ENCODE measurements at regions not wholly inside any gene's neighbourhood (a gene's known extent, or its start where the extent isn't known, plus 50 kb on each side); places are given as distances from the start of the nearest gene placed in this dataset.

GRCh38 chr2:59888706-59889105 lies 664.7 kb downstream of the BCL11A start:
- DNase-seq (ENCODE audit: extremely low read depth, low read depth) = no peak
- no peak for TF ChIP-seq CTCF (IDR thresholded peaks at IDR 0.05; ENCODE audit: low read depth, low read length)

GRCh38 chr2:59888015-59888414 lies 665.4 kb downstream of the BCL11A start:
- DNase-seq (ENCODE audit: extremely low read depth, low read depth) = no peak
- TF ChIP-seq CTCF (IDR thresholded peaks at IDR 0.05; ENCODE audit: low read depth, low read length) = no peak

- no peak for DNase-seq (ENCODE audit: extremely low read depth, low read depth)
- no peak for TF ChIP-seq CTCF (IDR thresholded peaks at IDR 0.05; ENCODE audit: low read depth, low read length)
Observed at GRCh38 chr2:59887366-59887765, 666.1 kb downstream of the BCL11A start.

- no peak for TF ChIP-seq CTCF (IDR thresholded peaks at IDR 0.05; ENCODE audit: low read depth, low read length)
- DNase-seq (ENCODE audit: extremely low read depth, low read depth) = no peak
Observed at GRCh38 chr2:59886759-59887158, 666.7 kb downstream of the BCL11A start.

DNA sequence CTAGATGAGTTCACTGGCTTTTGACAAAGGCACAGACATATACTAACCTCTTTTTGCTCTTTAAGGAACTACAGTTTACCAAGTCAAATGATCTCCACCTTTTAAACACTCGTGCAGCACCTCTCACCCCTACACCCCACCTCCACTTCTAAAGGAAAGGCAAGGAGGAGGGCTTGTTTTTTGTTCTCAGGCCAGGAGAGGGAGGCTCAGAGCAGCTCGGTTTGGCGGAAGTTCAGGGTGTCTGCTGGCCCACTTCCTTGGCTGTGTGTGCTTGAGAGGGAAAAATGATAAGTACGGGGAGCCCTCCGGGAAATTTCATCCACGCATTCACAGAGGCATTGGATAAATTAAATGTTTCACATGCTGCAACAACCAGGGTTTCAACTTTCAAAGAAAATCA lies 667.9 kb downstream of the BCL11A start:
- DNase-seq (ENCODE audit: extremely low read depth, low read depth) = no peak
- no peak for TF ChIP-seq CTCF (IDR thresholded peaks at IDR 0.05; ENCODE audit: low read depth, low read length)

DNA sequence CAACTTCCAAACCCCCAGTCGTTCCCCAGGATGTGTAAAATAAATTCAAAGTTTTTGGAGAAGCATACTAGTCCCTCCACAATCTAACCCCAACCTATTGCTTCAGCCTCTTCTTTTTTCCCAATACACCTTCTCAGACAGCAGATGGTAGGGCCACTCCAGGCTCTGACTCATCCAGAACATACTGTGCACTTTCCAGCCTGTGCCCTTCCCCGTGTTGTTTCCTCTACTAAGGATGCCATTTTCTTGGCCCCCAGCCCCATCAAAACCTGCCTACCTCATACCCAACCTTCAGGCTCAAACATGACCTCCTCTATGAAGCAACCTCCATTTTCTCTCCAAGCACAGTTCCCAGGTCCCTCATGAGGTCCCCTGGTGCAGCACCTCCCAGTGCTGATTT lies 669.3 kb downstream of the BCL11A start:
- TF ChIP-seq CTCF (IDR thresholded peaks at IDR 0.05; ENCODE audit: low read depth, low read length) = no peak

GRCh38 chr2:59882822-59883221 lies 670.6 kb downstream of the BCL11A start:
- no peak for DNase-seq (ENCODE audit: extremely low read depth, low read depth)
- TF ChIP-seq CTCF (IDR thresholded peaks at IDR 0.05; ENCODE audit: low read depth, low read length) = no peak

More for the DNA sequence above, 669.3 kb downstream of the BCL11A start:
- no peak for DNase-seq (ENCODE audit: extremely low read depth, low read depth)
